ENCODE measurements at regions not wholly inside any gene's neighbourhood (a gene's known extent, or its start where the extent isn't known, plus 50 kb on each side); places are given as distances from the start of the nearest gene placed in this dataset.

- CTCF ChIA-PET: interaction anchor here (0.7 kb wide), 1 partner anchor 11 kb away, joined by 6 read pairs; no protein-coding TSS in a partner anchor
- Mint-ChIP-seq H3K27ac (ENCODE audit: unreplicated experiment) (no peak overlapping the region), H3K36me3 (ENCODE audit: insufficient read depth, unreplicated experiment) (peaks cover 15% of the 10 kb centered on the region), H3K27me3 (ENCODE audit: unreplicated experiment) (no peaks in the 10 kb centered on the region), H3K4me3 (ENCODE audit: low read depth, unreplicated experiment) (no peak overlapping the region), H3K9me3 (ENCODE audit: low read depth, unreplicated experiment) (peaks cover 3% of the 10 kb centered on the region), H3K4me1 (ENCODE audit: low read depth, unreplicated experiment) (peaks cover 59% of the 10 kb centered on the region)
- intact Hi-C loops (cut with micrococcal nuclease; ENCODE audit: unreplicated experiment): no loop called here
- no peak for DNase-seq
- TF ChIP-seq, protein P1, sequence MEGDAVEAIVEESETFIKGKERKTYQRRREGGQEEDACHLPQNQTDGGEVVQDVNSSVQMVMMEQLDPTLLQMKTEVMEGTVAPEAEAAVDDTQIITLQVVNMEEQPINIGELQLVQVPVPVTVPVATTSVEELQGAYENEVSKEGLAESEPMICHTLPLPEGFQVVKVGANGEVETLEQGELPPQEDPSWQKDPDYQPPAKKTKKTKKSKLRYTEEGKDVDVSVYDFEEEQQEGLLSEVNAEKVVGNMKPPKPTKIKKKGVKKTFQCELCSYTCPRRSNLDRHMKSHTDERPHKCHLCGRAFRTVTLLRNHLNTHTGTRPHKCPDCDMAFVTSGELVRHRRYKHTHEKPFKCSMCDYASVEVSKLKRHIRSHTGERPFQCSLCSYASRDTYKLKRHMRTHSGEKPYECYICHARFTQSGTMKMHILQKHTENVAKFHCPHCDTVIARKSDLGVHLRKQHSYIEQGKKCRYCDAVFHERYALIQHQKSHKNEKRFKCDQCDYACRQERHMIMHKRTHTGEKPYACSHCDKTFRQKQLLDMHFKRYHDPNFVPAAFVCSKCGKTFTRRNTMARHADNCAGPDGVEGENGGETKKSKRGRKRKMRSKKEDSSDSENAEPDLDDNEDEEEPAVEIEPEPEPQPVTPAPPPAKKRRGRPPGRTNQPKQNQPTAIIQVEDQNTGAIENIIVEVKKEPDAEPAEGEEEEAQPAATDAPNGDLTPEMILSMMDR (IDR thresholded peaks at IDR 0.05; ENCODE audit: unreplicated experiment): no peak
- BruUV-seq (replicated peaks): no TSS peak
These were observed 52.5 kb upstream of the FBXO28 start for GRCh38 chr1:224061436-224061835.

- Mint-ChIP-seq H3K4me3 (ENCODE audit: low read depth, unreplicated experiment) (no peak overlapping the region), H3K27ac (ENCODE audit: unreplicated experiment) (no peak overlapping the region), H3K4me1 (ENCODE audit: low read depth, unreplicated experiment) (peaks cover 56% of the 10 kb centered on the region), H3K9me3 (ENCODE audit: low read depth, unreplicated experiment) (peaks cover 3% of the 10 kb centered on the region), H3K36me3 (ENCODE audit: insufficient read depth, unreplicated experiment) (peaks cover 7% of the 10 kb centered on the region), H3K27me3 (ENCODE audit: unreplicated experiment) (no peaks in the 10 kb centered on the region)
- CTCF ChIA-PET: no interaction called here
- no TSS peak for BruUV-seq (replicated peaks)
- intact Hi-C loops (cut with micrococcal nuclease; ENCODE audit: unreplicated experiment): no loop called here
- TF ChIP-seq, protein P1 (IDR thresholded peaks at IDR 0.05; ENCODE audit: unreplicated experiment): no peak
- no peak for DNase-seq
These were observed 53.9 kb upstream of the FBXO28 start for GRCh38 chr1:224059897-224060427.

GRCh38 chr1:224058303-224058702 lies 55.6 kb upstream of the FBXO28 start:
- H3K27ac Mint-ChIP-seq (ENCODE audit: unreplicated experiment): peak overlapping the region; percentile 93
- peaks cover 5% of the 10 kb centered on the region for H3K9me3 Mint-ChIP-seq (ENCODE audit: low read depth, unreplicated experiment)
- DNase-seq: no peak
- H3K36me3 Mint-ChIP-seq (ENCODE audit: insufficient read depth, unreplicated experiment): no peaks in the 10 kb centered on the region
- TF ChIP-seq, protein P1 (IDR thresholded peaks at IDR 0.05; ENCODE audit: unreplicated experiment): no peak
- peaks cover 56% of the 10 kb centered on the region for H3K4me1 Mint-ChIP-seq (ENCODE audit: low read depth, unreplicated experiment)
- intact Hi-C loops (cut with micrococcal nuclease; ENCODE audit: unreplicated experiment): no loop called here
- CTCF ChIA-PET: interaction anchor here (1.2 kb wide), 1 partner anchor 49 kb away, joined by 3 read pairs; no protein-coding TSS in a partner anchor
- BruUV-seq (replicated peaks): no TSS peak
- H3K4me3 Mint-ChIP-seq (ENCODE audit: low read depth, unreplicated experiment): no peak overlapping the region
- no peaks in the 10 kb centered on the region for H3K27me3 Mint-ChIP-seq (ENCODE audit: unreplicated experiment)

DNA sequence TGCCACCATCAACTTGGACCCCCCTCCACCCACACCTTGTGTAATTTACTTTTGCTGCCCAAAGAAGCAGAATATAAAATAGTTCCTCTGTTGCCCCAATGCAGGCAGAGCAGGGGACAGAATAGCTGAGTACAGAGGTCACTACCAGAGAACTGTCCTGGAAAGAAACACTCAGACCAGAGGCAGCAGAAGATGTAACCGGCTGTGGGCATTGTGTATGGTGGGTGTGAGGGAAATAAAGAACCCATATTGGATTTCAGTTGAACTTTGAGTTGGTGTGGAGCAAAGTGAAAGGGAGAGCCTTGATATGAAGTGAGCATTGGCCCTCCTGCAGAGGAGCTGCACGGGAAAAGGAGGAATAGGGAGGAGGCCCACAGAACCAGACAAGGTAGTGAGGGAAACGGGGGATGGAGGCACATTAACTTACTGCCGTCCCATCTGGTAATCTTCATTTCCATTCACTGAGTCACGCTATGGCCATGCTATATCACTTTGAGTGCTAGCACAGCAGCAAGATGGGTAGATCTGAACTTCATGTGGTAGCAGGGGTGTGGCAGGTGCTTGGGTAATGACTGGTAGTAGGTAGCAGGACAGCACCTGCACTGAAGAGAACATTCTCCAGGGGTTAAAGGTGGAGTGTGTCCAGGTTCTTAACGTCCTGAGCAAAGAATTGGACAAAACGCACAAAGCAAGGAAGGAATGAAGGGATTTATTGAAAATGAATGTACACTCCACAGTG lies 56.3 kb upstream of the FBXO28 start:
- Mint-ChIP-seq H3K27ac (ENCODE audit: unreplicated experiment) (peak overlapping the region; percentile 93), H3K9me3 (ENCODE audit: low read depth, unreplicated experiment) (peaks cover 5% of the 10 kb centered on the region), H3K27me3 (ENCODE audit: unreplicated experiment) (no peaks in the 10 kb centered on the region), H3K4me1 (ENCODE audit: low read depth, unreplicated experiment) (peaks cover 57% of the 10 kb centered on the region), H3K4me3 (ENCODE audit: low read depth, unreplicated experiment) (peak overlapping the region; percentile 25), H3K36me3 (ENCODE audit: insufficient read depth, unreplicated experiment) (peaks cover 5% of the 10 kb centered on the region)
- no peak for DNase-seq
- BruUV-seq (replicated peaks): no TSS peak
- TF ChIP-seq, protein P1 (IDR thresholded peaks at IDR 0.05; ENCODE audit: unreplicated experiment): no peak
- CTCF ChIA-PET: interaction anchor here (1.2 kb wide), 1 partner anchor 49 kb away, joined by 3 read pairs; no protein-coding TSS in a partner anchor
- intact Hi-C loops (cut with micrococcal nuclease; ENCODE audit: unreplicated experiment): no loop called here

Measured in Calu3 (cell line).